Progenitor cell of endocrine pancreas (in vitro differentiated cells): ENCODE measurements at regions not wholly inside any gene's neighbourhood (a gene's known extent, or its start where the extent isn't known, plus 50 kb on each side); places are given as distances from the start of the nearest gene placed in this dataset.

Experiments
- DNase-seq: peaks from one replicate; pipeline ENCODE4 v3.0.0; 2021; ENCODE audit warnings: low spot score; ENCODE audit not compliant: unreplicated experiment
- H3K27ac Mint-ChIP-seq: 2 replicates; pipeline ENCODE4 v1.8.0; 2021; ENCODE audit warnings: mild to moderate bottlenecking, moderate library complexity, mixed read lengths
- H3K27me3 Mint-ChIP-seq: 2 replicates; pipeline ENCODE4 v1.8.0; 2021; ENCODE audit warnings: mixed read lengths
- H3K36me3 Mint-ChIP-seq: 2 replicates; pipeline ENCODE4 v1.8.0; 2022; ENCODE audit warnings: mixed read lengths; ENCODE audit not compliant: insufficient read depth
- H3K4me1 Mint-ChIP-seq: 2 replicates; pipeline ENCODE4 v1.8.0; 2021; ENCODE audit warnings: low read depth, mixed read lengths
- H3K4me3 Mint-ChIP-seq: 2 replicates; pipeline ENCODE4 v1.8.0; 2021; ENCODE audit warnings: low read depth, mild to moderate bottlenecking, moderate library complexity, mixed read lengths
- H3K9me3 Mint-ChIP-seq: 2 replicates; pipeline ENCODE4 v1.8.0; 2021; ENCODE audit warnings: low read depth, mixed read lengths
- TF ChIP-seq, protein P1 (sequence below): fragments of 200-600 bp; sonication (generic); IDR thresholded peaks from one replicate; pipeline ENCODE4 v1.5.0; 2021; ENCODE audit warnings: antibody characterized with exemption, mild to moderate bottlenecking; ENCODE audit not compliant: unreplicated experiment

GRCh38 chr20:20803011-20803410 is 90.6 kb upstream of the RALGAPA2 start:
- Mint-ChIP-seq H3K4me3 (no peak overlapping the region), H3K27me3 (peaks cover 5% of the 10 kb centered on the region), H3K27ac (no peak overlapping the region), H3K36me3 (no peaks in the 10 kb centered on the region), H3K4me1 (no peaks in the 10 kb centered on the region), H3K9me3 (no peaks in the 10 kb centered on the region)
- no peak for DNase-seq
- TF ChIP-seq, protein P1, sequence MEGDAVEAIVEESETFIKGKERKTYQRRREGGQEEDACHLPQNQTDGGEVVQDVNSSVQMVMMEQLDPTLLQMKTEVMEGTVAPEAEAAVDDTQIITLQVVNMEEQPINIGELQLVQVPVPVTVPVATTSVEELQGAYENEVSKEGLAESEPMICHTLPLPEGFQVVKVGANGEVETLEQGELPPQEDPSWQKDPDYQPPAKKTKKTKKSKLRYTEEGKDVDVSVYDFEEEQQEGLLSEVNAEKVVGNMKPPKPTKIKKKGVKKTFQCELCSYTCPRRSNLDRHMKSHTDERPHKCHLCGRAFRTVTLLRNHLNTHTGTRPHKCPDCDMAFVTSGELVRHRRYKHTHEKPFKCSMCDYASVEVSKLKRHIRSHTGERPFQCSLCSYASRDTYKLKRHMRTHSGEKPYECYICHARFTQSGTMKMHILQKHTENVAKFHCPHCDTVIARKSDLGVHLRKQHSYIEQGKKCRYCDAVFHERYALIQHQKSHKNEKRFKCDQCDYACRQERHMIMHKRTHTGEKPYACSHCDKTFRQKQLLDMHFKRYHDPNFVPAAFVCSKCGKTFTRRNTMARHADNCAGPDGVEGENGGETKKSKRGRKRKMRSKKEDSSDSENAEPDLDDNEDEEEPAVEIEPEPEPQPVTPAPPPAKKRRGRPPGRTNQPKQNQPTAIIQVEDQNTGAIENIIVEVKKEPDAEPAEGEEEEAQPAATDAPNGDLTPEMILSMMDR = no peak

GRCh38 chr20:20802328-20802727 is 89.9 kb upstream of the RALGAPA2 start:
- H3K9me3 Mint-ChIP-seq = no peaks in the 10 kb centered on the region
- H3K27ac Mint-ChIP-seq = no peak overlapping the region
- TF ChIP-seq, protein P1 = no peak
- H3K4me3 Mint-ChIP-seq = no peak overlapping the region
- DNase-seq = no peak
- H3K27me3 Mint-ChIP-seq = peaks cover 5% of the 10 kb centered on the region
- no peaks in the 10 kb centered on the region for H3K36me3 Mint-ChIP-seq
- no peaks in the 10 kb centered on the region for H3K4me1 Mint-ChIP-seq

DNA sequence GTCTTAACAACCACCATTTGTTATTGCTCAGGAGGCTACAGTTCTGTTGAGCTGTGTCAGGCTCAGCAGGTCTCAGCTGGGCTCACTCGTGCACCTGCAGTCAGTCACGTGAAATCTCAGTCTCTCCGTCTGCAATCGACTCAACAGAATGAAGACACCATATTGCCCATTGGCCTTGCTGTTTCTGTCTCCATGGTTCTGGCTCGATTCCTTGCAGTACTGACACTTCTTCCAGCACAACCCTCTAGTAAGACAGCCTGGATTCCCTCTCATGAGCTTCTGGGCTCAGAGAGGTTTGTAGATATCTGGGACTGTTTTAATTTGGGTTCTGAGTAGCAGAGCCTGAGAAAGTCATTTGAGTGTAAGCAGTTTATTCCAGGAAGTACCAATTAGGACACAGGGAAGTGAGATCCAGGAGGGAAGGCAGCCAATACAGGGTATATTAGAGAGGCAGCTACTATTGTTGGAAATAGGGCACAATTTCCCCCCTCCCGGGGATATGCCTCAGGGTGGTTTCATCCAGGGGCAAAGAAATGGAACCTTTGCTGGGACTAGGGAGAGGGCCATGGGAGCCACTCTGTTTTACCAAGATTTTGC is 87.4 kb upstream of the RALGAPA2 start:
- Mint-ChIP-seq H3K27me3 (no peaks in the 10 kb centered on the region), H3K27ac (no peak overlapping the region), H3K36me3 (no peaks in the 10 kb centered on the region), H3K4me1 (no peaks in the 10 kb centered on the region), H3K9me3 (no peaks in the 10 kb centered on the region), H3K4me3 (no peak overlapping the region)
- no peak for DNase-seq
- TF ChIP-seq, protein P1 = no peak

GRCh38 chr20:20797521-20798310 is 85.3 kb upstream of the RALGAPA2 start:
- TF ChIP-seq, protein P1 = no peak
- Mint-ChIP-seq H3K36me3 (no peaks in the 10 kb centered on the region), H3K4me1 (no peaks in the 10 kb centered on the region), H3K27ac (no peak overlapping the region), H3K27me3 (peaks cover 8% of the 10 kb centered on the region), H3K4me3 (no peak overlapping the region), H3K9me3 (no peaks in the 10 kb centered on the region)
- DNase-seq = no peak

DNA sequence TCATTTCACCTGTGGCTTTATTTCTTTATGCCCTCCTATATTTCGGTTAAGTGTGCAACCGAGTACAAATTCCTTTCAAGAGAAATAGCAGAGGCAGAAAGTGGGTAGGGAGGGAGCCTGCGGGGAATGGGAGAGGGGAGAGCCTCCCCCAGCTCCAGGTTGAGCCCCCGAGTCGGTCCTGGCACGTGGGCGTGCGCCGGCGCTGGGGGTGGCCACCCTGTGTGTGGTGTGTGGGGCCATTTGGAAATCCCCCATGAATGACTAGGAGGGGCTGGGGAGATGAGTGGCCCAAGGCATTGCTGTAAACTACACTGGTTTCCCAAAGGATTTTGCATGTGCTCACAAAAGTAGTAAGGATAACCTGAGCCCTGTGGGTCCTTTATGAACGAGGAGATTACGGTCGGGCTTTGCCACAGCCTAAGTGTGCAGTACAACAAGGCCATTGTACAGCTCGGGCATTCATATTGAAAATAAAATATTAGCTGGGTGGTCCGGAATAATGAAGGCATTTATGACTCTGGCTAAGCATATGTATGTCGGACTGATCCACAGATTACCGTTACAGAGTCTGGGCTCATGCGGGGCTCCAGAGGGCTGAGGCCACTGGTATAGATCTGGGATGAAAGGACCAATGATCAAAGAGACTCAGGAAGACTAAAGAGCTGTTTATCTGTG is 84.5 kb upstream of the RALGAPA2 start:
- H3K4me3 Mint-ChIP-seq = no peak overlapping the region
- DNase-seq = no peak
- peaks cover 8% of the 10 kb centered on the region for H3K27me3 Mint-ChIP-seq
- H3K9me3 Mint-ChIP-seq = no peaks in the 10 kb centered on the region
- H3K27ac Mint-ChIP-seq = no peak overlapping the region
- TF ChIP-seq, protein P1 = no peak
- no peaks in the 10 kb centered on the region for H3K4me1 Mint-ChIP-seq
- H3K36me3 Mint-ChIP-seq = no peaks in the 10 kb centered on the region
